ENCODE measurements at regions not wholly inside any gene's neighbourhood (a gene's known extent, or its start where the extent isn't known, plus 50 kb on each side); places are given as distances from the start of the nearest gene placed in this dataset.

GRCh38 chr1:194658090-194658439 is 1471.7 kb upstream of the B3GALT2 start:
- TF ChIP-seq CTCF (IDR thresholded peaks at IDR 0.05) (no peak), POLR2A (IDR thresholded peaks at IDR 0.05) (no peak)

All from heart left ventricle (tissue), 13 donors.